Endothelial cell of umbilical vein (primary cell): ENCODE measurements at regions not wholly inside any gene's neighbourhood (a gene's known extent, or its start where the extent isn't known, plus 50 kb on each side); places are given as distances from the start of the nearest gene placed in this dataset.

Experiments used
- BruUV-seq: library from RNA; stranded (reverse); fragments of 400-500 nt; replicated peaks from 2 replicates; lab custom pipeline; 2021; lab: Mats Ljungman, UMichigan
- CTCF ChIA-PET: fragments of 300-600, 350-600 bp; sonication (Branson Sonifier 250); formaldehyde crosslinking; loops from one replicate; lab custom pipeline; 2021; ENCODE audit warnings: antibody characterized with exemption, inconsistent platforms; lab: Charles Lee
- POLR2A ChIA-PET: fragments of 300-600, 350-600 bp; sonication (Branson Sonifier 250); formaldehyde crosslinking; loops from one replicate; lab custom pipeline; 2021; ENCODE audit warnings: antibody characterized with exemption, inconsistent platforms; lab: Charles Lee
- DNase-seq: peaks from one replicate; pipeline ENCODE4 v3.0.0-alpha.2; 2011; ENCODE audit warnings: low read depth, low spot score
- FAIRE-seq: peaks from 2 replicates; lab custom pipeline; 2011; peaks lifted over from hg19 to GRCh38; lab: Jason Lieb, UNC
- H2AFZ ChIP-seq: 2 replicates; pipeline ENCODE4 v1.6.0; 2012; ENCODE audit warnings: low read depth, low read length, control low read depth, inconsistent platforms
- H3K27ac ChIP-seq: 2 replicates; pipeline ENCODE4 v1.5.1; 2011; ENCODE audit warnings: low read depth, mild to moderate bottlenecking, control low read depth, low read length, moderate library complexity; ENCODE audit not compliant: insufficient read depth
- H3K27me3 ChIP-seq, 2 experiments: 2 replicates each; pipeline versions ENCODE4 v1.6.0 to v1.6.1; 2011; ENCODE audit warnings: low read length in 2 of 2, mixed read lengths in 1 of 2; ENCODE audit not compliant: control insufficient read depth in 2 of 2, insufficient read depth in 2 of 2
- H3K36me3 ChIP-seq, 2 experiments: 2 replicates in 1 of 2; 3 replicates in 1 of 2; pipeline ENCODE4 v1.5.1; 2011; ENCODE audit warnings: low read length in 2 of 2, mild to moderate bottlenecking in 1 of 2, moderate library complexity in 1 of 2; ENCODE audit not compliant: control insufficient read depth in 2 of 2, insufficient read depth in 2 of 2; ENCODE audit errors: extremely low read depth in 1 of 2
- H3K4me1 ChIP-seq: 3 replicates; pipeline ENCODE4 v1.5.1; 2011; ENCODE audit warnings: mild to moderate bottlenecking, low read length; ENCODE audit not compliant: control insufficient read depth, insufficient read depth; ENCODE audit errors: extremely low read depth
- H3K4me2 ChIP-seq: 2 replicates; pipeline ENCODE4 v1.6.1; 2011; ENCODE audit warnings: low read length, control low read depth, mixed read lengths; ENCODE audit not compliant: insufficient read depth
- H3K4me3 ChIP-seq, 3 experiments: fragments of 200-600 bp in 1 of 3; sonication (generic), shearing (Covaris generic) in 1 of 3; replicated peaks in 1 of 3; 2 replicates each; pipeline ENCODE4 v1.5.1; 2011 to 2016; ENCODE audit warnings: control low read depth in 3 of 3, low read length in 3 of 3, mild to moderate bottlenecking in 2 of 3, inconsistent platforms in 1 of 3, low read depth in 1 of 3, moderate library complexity in 1 of 3; ENCODE audit not compliant: insufficient read depth in 1 of 3
- H3K79me2 ChIP-seq: 2 replicates; pipeline ENCODE4 v1.6.0; 2012; ENCODE audit warnings: low read length, inconsistent platforms; ENCODE audit not compliant: control insufficient read depth, insufficient read depth
- H3K9ac ChIP-seq: replicated peaks from 2 replicates; pipeline ENCODE3; 2011; ENCODE audit warnings: low read length, control low read depth; ENCODE audit not compliant: insufficient read depth; ENCODE audit errors: extremely low read depth
- H3K9me1 ChIP-seq: replicated peaks from 3 replicates; pipeline ENCODE4 v1.6.0; 2011; ENCODE audit warnings: mild to moderate bottlenecking, low read length; ENCODE audit not compliant: control insufficient read depth, insufficient read depth; ENCODE audit errors: extremely low read depth
- H3K9me3 ChIP-seq: replicated peaks from 2 replicates; pipeline ENCODE4 v1.5.1; 2012; ENCODE audit warnings: low read length, inconsistent platforms; ENCODE audit not compliant: control insufficient read depth, insufficient read depth
- H4K20me1 ChIP-seq: replicated peaks from 2 replicates; pipeline ENCODE3; 2011; ENCODE audit warnings: mild to moderate bottlenecking, low read length; ENCODE audit not compliant: control insufficient read depth, insufficient read depth; ENCODE audit errors: extremely low read depth
- CTCF ChIP-seq, 2 donors: IDR thresholded peaks; 1 replicate in 1 of 2; 2 replicates in 1 of 2; pipeline ENCODE4 v1.5.1; 2011; ENCODE audit warnings: low read length in 2 of 2, mild to moderate bottlenecking in 2 of 2, moderate library complexity in 2 of 2, control low read depth in 1 of 2, inconsistent platforms in 1 of 2, low read depth in 1 of 2; ENCODE audit not compliant: insufficient read depth in 1 of 2; ENCODE audit errors: extremely low read depth in 1 of 2
- EZH2 ChIP-seq: IDR thresholded peaks from 2 replicates; pipeline ENCODE4 v1.6.1; 2012; ENCODE audit warnings: borderline replicate concordance, low read depth, mild to moderate bottlenecking, moderate library complexity, low read length, inconsistent platforms; ENCODE audit not compliant: severe bottlenecking
- FOS ChIP-seq: IDR thresholded peaks from 2 replicates; pipeline ENCODE4 v1.6.1; 2011; ENCODE audit warnings: mild to moderate bottlenecking, low read length, moderate library complexity, borderline replicate concordance; ENCODE audit not compliant: insufficient read depth
- GATA2 ChIP-seq: IDR thresholded peaks from 2 replicates; pipeline ENCODE4 v1.7.0; 2011; ENCODE audit warnings: low read depth, mild to moderate bottlenecking, moderate library complexity, mixed read lengths, low read length; ENCODE audit not compliant: insufficient read length, insufficient read depth
- JUN ChIP-seq: IDR thresholded peaks from 2 replicates; pipeline ENCODE4 v1.6.1; 2011; ENCODE audit warnings: borderline replicate concordance, low read depth; ENCODE audit not compliant: insufficient read length, insufficient read depth
- MAX ChIP-seq: IDR thresholded peaks from 2 replicates; pipeline ENCODE4 v1.6.1; 2011; ENCODE audit not compliant: insufficient read depth, insufficient read length
- MYC ChIP-seq: IDR thresholded peaks from one replicate; pipeline ENCODE4 v1.6.1; 2011; ENCODE audit warnings: mild to moderate bottlenecking, low read depth, low read length
- POLR2A ChIP-seq: IDR thresholded peaks from 2 replicates; pipeline ENCODE4 v1.6.1; 2012; ENCODE audit warnings: low read depth, mild to moderate bottlenecking, control low read depth, low read length
- POLR2AphosphoS5 ChIP-seq: IDR thresholded peaks from 2 replicates; pipeline ENCODE4 v1.6.1; 2012; ENCODE audit warnings: low read depth, mild to moderate bottlenecking, control low read depth, low read length, moderate library complexity; ENCODE audit not compliant: insufficient read depth
- dilution Hi-C: fragments of 300-500 bp; cut with MboI; formaldehyde crosslinking; loops from one replicate; pipeline ENCODE4 v1.15.0; 2019; ENCODE audit warnings: low sequenced_read_pairs; ENCODE audit not compliant: extremely low pct_ligation_motif_present
- intact Hi-C: fragments of 100-400 bp; cut with micrococcal nuclease; formaldehyde crosslinking; loops from one replicate; pipeline ENCODE4 v1.10.0; 2022

- Histone ChIP-seq H3K9ac (no peak overlapping the region), H4K20me1 (no peaks in the 10 kb centered on the region), H3K4me1 (no peaks in the 10 kb centered on the region), H3K27ac (no peak overlapping the region), H3K36me3 (no peaks in the 10 kb centered on the region), H3K9me3 (peaks cover 3% of the 10 kb centered on the region), H3K79me2 (no peaks in the 10 kb centered on the region), H3K4me2 (no peak overlapping the region), H3K9me1 (no peaks in the 10 kb centered on the region), H2AFZ (no peak overlapping the region), H3K27me3 (no peaks in the 10 kb centered on the region), H3K4me3 (no peak overlapping the region)
- CTCF ChIA-PET = no interaction called here
- dilution Hi-C loops (no loop called here), intact Hi-C loops (no loop called here)
- no peak for TF ChIP-seq CTCF (IDR thresholded peaks at IDR 0.05; ENCODE audit: extremely low read depth in 1 of 2, insufficient read depth in 1 of 2, low read depth in 1 of 2, low read length in 2 of 2)
- TF ChIP-seq POLR2AphosphoS5 = no peak
- no peak for TF ChIP-seq JUN
- no peak for TF ChIP-seq EZH2
- no peak for TF ChIP-seq POLR2A
- no peak for TF ChIP-seq GATA2
- TF ChIP-seq FOS = no peak
- no peak for TF ChIP-seq MYC
- TF ChIP-seq MAX = no peak
- no peak for FAIRE-seq
- POLR2A ChIA-PET = no interaction called here
- DNase-seq = no peak
- no TSS peak for BruUV-seq
Observed at GRCh38 chr7:10612950-10613349, 360.7 kb upstream of the PHF14 start.
